Ammon's horn (tissue), 1 donor: ENCODE measurements at regions not wholly inside any gene's neighbourhood (a gene's known extent, or its start where the extent isn't known, plus 50 kb on each side); places are given as distances from the start of the nearest gene placed in this dataset.

Experiments used
- DNase-seq: peaks from one replicate; pipeline ENCODE4 v3.0.0-alpha.2; 2016; ENCODE audit warnings: low spot score

DNA sequence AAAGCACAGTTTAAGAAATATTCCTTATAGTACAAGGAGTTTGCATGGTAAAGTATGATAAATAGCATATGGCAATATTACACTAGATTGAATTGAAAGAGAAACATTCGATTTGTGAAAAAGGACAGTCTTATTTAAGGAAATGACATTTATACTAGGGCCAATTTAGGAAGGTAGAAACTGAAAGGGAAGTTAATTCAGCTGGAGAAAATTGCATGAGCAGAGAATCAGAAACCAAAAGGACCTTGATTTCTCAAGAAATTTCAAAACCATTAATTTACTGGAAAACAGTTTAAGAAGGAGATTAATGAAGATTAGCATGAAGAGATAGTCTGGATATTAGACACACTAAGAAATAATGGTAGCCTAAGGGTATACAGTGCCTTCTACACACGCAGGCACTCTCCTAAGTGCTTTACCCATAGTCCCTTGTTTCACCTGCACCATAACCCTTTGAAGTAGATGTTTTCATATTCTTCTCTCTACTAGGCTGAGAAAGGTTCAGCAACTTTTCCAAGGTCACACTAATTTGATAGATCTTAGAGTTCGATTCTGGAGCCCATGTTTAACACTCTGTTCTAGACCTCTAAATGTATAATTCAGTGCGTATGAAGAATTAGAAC lies 259.1 kb upstream of the SLIT2 start:
- no peak for DNase-seq

DNA sequence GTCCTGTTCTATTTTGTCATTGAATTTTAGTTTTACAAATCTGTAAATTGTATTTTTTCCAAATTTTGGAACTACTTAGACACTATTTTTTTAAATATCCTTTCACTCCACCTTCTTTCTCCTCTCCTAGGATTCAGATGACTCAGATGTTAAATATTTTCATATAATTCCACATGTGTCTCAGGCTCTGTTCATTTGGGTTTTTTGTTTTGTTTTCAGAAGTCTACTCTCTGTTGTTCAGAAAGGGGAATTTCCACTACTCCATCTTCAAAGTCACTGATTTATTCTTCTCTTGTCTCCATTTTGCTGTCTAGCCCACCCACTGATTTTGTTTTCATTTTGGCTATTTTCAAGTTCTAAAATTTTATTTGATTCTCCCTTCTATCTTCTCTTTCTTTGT lies 264.0 kb upstream of the SLIT2 start:
- DNase-seq = no peak

DNA sequence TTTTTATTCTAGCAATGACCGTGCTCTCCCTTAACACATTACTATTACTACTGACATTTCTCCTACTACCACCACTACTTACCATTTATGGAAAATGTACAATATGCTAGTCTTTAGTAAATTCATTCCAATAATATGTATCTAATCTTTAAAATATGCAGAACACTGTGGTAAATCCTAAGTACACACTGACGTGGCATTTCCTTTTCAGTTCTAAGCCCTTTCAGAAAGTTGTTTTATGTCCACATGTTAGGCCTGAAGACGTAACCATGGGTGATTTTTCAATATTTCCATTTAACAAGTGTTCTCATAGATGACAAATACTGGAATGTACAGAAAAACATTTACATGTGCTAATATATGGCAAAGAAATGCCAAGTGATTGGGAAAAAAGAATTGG lies 268.6 kb upstream of the SLIT2 start:
- DNase-seq = no peak

DNA sequence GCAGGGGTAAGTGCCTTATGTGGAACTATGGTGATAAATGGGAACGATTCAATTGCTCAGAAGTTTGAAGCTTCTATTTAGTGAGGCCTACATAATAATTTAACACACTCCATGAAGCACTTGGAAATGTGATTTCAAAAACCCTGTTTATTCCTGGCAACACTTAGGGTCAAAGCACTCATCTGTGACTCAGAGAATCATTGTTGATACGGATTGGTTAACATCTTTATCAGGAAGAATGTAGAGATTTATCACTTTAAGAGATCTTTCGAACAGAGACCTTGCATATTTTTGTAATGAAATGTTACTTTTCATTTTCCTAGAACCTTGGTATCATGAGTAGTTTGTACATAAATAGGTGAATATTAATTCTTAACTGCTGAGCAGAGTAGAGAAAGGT lies 269.1 kb upstream of the SLIT2 start:
- no peak for DNase-seq

DNA sequence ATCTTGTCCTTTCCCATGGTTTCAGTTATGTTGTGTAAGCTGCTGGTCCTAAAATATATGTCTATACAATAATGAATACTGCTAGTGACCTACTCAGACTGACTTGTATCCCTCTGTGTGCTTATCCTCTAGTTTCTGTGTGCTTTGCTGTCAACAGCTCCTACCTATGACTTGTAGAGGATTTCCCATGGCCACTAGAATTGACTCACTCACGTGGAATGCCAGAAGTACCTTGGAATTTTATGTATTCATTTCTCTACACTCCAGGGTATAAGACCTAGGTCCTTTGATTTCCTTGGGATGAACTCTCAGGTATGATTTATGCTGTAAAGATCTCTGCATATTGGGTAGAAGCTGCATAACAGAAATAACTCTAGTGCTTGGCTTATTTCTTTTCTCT lies 279.9 kb upstream of the SLIT2 start:
- DNase-seq = no peak

DNA sequence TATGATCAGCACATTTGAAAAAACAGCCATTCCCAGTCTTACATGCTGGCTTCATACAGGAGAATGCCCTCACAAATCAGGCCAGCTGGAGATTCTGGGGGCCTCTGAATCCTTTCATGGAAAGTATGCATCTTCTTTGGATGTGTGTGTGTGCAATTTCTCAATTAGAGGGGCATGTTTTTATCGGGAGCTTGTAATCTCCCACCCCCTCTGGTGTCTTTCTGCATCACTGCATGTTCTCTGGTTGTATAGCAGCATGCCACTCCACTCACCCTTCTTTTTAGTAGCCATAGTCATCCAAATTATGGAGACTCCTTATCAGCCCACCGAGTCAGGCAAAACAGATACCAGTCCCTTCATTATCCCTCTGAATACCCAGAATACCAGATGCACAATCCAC lies 282.2 kb upstream of the SLIT2 start:
- no peak for DNase-seq

DNA sequence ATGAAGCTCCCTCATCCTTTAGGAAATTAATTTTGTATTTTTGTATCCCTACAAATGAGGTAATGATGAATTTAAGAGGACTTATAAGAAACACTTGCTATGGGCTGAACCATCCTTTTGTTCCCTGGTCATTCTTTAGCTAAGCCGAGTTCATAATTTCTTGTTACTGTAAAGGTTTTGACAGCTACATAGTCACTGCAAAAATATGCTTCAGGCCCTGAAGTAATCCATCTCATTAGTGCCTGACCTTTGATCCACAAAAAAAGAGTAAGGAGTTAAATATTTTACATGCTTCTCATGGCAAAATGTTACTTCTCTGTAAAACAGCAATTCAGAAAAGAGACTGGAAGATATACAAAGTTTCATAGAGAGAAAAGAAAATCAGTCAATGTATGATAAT lies 290.6 kb upstream of the SLIT2 start:
- no peak for DNase-seq

DNA sequence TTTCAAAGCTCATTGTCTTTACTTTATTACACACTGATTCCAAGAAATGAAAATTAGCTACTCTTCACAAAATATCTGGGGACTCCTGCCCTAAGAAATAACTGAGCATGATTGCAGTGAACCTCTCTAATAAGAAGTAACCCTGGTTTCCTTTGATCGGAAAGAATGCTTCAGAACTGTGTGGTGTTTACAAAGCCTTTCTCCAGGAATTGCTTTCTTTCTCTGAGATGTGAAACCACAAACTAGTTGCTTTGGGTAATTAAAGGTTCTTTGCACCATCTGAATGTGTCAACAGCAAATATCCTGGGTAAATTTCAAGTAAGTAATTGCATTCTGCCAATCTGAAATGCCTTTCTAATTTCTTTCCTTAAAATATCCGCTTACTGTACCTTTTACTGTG lies 292.9 kb upstream of the SLIT2 start:
- no peak for DNase-seq

DNA sequence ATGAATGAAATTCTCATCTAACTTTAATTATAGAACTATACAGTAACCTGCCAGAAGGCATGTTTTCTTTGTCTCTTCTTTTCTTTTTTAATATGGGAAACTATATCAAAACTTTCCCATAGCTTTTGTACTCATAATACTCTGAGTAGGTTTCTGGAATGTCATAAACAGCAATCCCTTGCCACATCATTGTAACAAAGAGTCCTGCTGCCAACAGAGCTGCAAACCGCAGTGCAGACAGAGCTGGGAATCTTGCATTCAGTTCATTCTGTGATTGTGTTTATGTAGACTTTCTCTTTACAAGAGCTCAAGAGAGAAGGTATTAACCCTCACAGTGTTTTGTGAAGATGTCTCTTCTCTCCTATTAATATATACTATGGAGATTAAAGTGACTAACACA lies 304.4 kb upstream of the SLIT2 start:
- no peak for DNase-seq

DNA sequence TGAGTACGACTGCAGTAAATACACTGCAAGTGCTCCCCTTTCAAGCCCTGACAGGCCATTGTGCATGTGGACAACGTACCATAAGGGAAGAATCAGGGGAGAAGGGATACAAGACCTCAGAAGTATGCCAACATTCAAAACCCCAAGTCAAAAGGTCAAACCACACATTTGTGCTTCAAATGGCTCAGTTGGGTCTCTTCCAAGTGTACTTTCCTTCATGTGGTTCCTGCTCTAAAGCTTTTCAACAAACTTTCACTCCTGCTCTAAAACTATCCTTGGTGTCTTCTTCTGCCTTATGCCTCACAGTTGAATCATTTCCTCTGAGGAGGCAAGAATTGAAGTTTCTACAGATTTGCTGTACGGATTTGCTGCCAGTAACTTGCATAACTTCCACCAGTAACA lies 305.7 kb upstream of the SLIT2 start:
- no peak for DNase-seq

DNA sequence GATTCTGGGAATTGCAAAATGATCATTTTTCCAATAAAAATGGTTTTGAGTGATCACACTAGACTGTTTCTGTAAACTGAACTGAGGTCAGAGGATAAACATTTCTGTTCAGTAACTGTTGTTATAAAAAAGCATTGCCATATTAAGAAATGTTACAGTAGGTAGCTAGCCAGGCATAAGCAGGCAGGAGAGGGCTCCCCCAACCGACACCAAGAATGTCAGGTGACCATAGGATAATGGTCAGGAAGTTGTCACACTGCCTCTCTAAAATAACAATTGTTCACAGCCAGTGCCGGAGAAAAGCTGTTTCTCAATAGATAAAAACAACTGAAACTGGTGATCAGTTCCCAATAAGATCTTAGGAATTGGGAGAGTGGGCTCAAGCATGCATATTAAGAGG lies 306.2 kb upstream of the SLIT2 start:
- DNase-seq = no peak

DNA sequence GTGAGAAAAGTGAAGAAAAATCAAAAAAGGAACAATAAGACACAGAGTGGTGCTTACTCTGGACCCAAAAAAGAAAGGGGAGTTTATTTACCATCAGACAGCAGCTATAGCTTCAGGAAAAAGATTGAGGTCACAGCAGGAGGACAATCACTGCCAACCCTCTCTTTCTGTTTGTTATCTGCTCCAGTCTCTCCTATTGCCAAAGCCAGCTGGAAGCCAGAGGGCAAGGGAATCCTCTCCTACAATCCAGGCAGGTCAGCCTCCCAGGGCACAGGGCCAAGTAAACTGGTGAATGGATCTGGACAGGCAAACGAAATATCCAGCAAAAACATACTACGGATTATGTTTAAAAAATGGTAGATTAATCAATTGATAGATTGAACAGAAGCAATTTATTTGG lies 306.9 kb upstream of the SLIT2 start:
- no peak for DNase-seq

DNA sequence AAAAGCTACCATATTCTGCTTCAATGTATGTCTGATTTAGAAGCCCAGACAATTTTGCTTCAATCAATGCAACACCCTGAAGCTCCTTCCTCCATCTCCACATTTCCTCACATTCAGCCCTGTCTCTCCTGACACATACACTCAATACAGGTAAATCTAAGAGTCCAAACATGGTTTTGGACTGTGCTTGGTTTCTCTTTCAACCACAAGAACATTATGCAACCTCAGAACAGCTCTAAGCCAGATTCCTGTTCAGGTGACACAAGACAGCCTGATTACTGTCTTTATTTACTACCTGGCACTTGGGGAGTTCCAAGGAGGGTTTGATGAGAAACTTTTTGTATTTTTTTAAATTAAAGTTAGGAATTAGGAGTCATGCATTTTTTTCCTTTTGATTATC lies 307.5 kb upstream of the SLIT2 start:
- no peak for DNase-seq

DNA sequence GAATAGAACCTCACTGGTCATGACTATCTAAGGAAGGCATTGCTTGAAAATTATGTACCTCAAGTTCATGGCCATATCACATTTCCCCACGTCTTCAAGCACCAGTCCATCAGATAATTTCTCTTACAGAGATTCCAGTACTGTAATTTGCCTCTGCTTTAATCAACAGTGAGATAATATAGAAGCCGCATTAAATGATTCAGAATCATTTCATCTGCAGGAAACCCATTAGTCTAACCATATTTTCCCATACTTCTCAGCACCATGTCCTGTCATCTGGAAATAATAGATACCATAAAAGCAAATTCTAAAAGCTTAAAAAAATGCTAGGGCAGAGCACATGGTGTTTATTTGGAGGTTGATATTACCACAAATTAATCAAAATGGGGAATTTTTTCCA lies 310.3 kb upstream of the SLIT2 start:
- no peak for DNase-seq

DNA sequence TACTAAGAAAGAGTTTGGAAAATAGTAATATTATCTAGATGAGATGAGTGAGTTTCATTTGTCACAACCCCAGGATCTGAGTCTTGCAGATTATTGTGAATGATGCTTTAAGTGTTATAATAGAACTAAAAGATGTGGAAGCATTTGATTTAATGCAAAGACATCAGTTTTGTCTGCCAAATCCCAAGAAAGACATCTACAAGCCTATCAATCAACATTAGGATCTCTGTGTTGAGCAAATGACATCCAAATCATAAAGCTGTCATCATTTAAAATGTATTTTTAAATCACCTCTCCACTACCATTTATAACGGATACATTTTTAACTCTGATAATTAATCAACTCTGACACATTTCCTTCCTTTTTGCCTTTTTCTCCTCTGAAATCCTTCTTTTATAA lies 310.8 kb upstream of the SLIT2 start:
- DNase-seq = no peak

DNA sequence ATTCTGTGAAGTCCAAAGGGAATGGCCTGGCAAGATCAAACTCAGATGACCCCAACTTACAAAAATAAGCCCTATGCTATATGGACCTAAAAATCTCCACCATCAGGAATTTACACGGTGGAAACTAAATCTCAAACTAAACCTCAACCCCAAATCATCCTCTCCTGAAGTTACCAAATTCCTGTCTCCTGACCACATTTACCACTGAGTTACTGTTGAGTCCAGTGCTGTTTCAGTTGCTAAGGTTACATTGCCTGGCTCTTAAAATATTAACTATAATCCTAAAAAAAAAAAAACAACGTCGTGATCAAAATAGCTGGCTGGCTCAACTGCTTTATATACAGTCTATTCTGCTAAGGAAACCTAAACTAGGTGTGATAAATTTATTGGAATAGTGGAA lies 315.2 kb upstream of the SLIT2 start:
- no peak for DNase-seq

DNA sequence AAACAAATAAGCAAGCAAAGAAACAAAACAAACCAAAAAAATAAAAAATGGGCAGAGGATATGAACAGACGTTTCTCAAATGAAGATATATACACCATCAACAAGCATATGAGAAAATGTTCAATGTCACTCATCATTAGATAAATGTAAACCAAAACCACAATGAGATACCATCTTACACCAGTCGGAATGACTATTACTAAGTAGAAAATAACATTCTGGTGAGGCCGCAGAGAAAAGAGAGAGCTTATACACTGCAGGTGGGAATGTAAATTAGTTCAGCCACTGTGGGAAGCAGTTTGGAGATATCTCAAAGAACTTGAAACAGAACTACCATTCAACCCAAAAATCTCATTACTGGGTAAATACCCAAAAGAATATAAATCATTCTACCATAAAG lies 321.0 kb upstream of the SLIT2 start:
- no peak for DNase-seq

DNA sequence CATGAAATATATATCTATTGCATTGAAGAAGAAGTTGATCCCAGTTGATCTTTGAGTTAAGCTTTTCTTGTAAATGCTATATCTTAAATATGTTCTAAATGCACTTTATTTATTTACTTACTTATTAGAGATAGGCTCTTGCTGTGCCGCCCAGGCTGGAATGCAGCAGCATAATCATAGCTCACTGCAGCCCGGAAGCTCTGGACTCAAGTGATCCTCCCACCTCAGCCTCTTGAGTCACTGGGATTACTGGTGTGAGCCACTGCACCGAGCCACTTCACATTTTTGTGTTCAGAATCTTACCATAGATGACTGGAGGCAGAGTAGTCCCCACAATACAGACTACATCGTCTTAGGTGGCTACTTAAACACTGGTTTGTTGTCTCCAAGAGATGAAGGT lies 324.3 kb upstream of the SLIT2 start:
- DNase-seq = no peak

DNA sequence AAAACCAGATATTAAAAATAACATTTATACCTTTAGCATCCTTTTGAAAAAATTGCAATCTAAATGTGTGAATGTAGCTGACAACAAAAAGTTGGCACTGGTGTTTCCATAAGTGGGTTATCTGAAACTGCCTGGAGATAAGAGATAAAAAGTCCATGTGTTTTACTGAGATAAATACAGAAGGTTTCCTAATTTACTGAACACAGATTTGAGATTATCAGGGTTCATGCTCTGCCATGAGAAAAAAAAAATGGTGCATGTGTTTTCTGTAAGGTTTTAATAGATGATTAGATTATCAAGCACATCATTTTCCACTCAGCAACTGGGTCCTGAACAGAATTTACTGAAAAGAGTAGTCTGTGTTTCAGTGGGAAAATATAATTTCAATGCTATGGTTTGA lies 326.2 kb upstream of the SLIT2 start:
- no peak for DNase-seq

DNA sequence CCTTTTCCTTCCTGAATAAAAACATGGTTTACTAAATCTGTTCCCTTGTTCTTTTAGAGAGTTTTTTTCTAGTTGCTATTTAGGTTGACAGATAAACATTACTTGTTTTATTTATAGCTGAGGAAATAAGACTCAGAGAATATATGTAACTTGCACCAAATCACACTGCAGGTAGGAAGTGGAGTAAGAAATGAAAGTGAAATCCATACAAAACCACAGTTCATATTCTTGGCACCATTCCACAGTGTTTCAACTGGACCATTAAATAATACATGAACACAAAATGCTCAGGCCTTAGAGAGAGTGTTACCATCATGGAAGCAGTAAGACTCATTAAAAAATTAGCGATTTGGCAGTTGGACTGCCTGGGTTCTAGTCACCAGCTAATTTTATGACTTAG lies 326.9 kb upstream of the SLIT2 start:
- DNase-seq = no peak

DNA sequence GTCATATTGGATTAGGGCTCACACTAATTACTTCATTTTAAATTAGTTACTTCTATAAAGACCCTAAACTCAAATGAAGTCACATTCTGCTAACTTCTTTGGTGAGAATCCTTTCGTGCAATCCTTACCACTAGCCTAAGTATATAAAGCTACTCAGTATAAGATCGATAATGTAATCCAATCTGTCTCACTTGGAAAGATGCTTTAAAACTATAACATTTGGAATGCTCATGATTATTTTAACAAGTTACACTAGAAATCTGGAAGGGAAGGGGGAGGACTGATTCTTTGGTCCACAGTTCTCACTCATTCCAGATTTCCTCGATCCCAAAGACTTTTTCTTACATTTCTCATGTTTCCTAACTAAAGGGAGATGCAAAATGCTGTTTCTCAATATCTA lies 336.4 kb upstream of the SLIT2 start:
- DNase-seq = no peak

DNA sequence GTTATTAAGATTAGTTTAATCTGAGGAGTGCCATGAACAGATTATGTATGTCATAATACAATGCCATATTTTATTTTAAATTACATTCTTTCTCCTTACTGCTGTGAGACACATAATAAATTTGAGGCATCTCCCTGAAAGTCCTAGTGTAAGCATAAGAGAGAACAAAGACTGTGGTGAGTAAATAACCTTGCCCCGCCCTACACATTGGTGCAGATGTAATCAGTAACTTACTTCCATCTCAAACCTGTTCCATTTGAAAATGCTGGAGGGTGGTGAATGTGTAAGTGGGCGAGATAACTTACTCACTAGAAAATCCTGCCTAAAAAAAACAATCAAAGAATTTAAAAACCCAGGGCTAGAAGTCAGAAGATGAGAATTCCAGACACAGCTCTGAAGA lies 338.1 kb upstream of the SLIT2 start:
- DNase-seq = no peak

DNA sequence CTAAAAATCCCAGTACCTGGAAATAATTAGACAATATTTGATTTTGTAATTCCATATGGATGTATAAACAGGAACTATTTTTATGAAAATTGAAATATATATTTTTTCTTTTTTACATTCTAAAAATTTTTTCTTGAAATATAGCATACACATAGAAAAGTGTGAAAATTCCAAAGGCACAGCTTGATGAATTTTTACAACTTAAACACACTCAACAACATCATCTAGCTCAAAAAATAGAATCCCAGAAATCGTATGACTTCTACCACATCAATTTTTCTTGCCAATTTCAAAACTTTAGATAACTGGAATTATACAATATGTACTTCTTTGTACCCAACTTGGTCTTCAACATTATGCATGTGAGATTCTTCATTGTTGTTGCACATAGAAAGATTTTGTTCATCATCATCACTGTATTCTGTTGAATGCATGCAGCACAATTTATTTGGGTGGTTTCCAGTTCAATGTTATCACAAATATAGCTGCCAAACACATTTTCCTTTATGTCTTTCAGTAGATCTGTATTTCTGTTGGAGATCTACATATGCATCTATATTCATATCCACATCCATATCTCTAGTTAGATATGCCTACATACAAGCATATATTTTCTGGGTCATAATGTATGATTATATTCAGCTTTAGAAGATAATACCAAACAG lies 340.7 kb upstream of the SLIT2 start:
- no peak for DNase-seq

DNA sequence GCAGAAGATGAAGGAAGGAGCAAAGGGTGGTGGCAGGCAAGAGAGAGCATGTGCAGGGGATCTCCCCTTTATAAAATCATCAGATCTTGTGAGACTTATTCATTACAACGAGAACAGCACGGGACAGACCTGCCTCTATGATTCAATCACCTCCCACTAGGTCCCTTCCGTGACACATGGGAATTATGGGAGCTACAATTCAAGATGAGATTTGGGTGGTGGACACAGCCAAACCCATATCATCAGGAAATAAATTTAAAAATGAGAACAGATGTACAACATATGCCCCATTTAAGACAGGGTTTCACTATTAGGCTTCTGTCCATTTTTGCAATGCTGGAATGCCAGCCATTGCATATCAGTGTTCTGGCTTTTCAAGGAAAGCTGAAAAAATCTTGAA lies 346.7 kb upstream of the SLIT2 start:
- no peak for DNase-seq

DNA sequence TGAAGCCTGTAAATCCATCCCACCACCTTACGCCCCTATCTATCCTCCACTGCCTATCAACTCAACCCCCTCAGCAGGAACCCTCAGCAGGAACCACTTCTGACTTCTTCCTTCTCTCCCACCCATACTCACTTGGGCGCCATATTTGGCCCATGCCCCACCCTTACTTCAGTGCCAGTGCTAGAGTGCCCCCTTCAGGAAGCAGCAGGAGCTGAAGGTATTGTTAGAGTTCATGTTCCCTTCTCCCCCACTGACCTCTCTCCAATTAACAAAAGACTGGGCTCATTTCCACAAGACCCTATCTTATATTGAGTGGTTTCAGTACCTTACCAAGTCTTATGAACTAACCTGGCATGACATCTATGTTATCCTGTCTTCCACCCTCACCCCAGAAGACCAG lies 363.1 kb upstream of the SLIT2 start:
- no peak for DNase-seq
